OCI-M1 (cell line): ENCODE measurements at regions not wholly inside any gene's neighbourhood (a gene's known extent, or its start where the extent isn't known, plus 50 kb on each side); places are given as distances from the start of the nearest gene placed in this dataset.

Experiments
- DNase-seq: peaks from one replicate; lab custom pipeline; 2025; lab: John Stamatoyannopoulos, UW

- DNase-seq, result no peak
These were observed 206.7 kb downstream of the AACS start for GRCh38 chr12:125271892-125272291.

- DNase-seq, result no peak
These were observed 207.2 kb downstream of the AACS start for GRCh38 chr12:125272383-125272933.

GRCh38 chr12:125276567-125276966 is 211.3 kb downstream of the AACS start:
- DNase-seq, result no peak

GRCh38 chr12:125280482-125281377 is 215.5 kb downstream of the AACS start:
- no peak for DNase-seq

GRCh38 chr12:125282921-125283320 is 217.7 kb downstream of the AACS start:
- no peak for DNase-seq

GRCh38 chr12:125283521-125283920 is 218.3 kb downstream of the AACS start:
- DNase-seq, result no peak

GRCh38 chr12:125284087-125284486 is 218.9 kb downstream of the AACS start:
- DNase-seq, result no peak

- no peak for DNase-seq
These were observed 219.9 kb downstream of the AACS start for GRCh38 chr12:125284945-125285685.

- no peak for DNase-seq
These were observed 220.9 kb downstream of the AACS start for GRCh38 chr12:125286005-125286727.

- DNase-seq, result no peak
These were observed 222.1 kb downstream of the AACS start for GRCh38 chr12:125287155-125287847.

- no peak for DNase-seq
These were observed 224.0 kb downstream of the AACS start for GRCh38 chr12:125288931-125289928.

GRCh38 chr12:125289970-125290369 is 224.7 kb downstream of the AACS start:
- DNase-seq, result no peak

- DNase-seq, result no peak
These were observed 227.5 kb downstream of the AACS start for GRCh38 chr12:125292700-125293099.

- no peak for DNase-seq
These were observed 230.3 kb downstream of the AACS start for GRCh38 chr12:125295550-125295949.

GRCh38 chr12:125296701-125297100 is 231.5 kb downstream of the AACS start:
- DNase-seq, result no peak

GRCh38 chr12:125299840-125300239 is 234.6 kb downstream of the AACS start:
- DNase-seq, result no peak

- DNase-seq, result no peak
These were observed 235.0 kb downstream of the AACS start for GRCh38 chr12:125300249-125300648.

GRCh38 chr12:125303337-125303736 is 238.1 kb downstream of the AACS start:
- no peak for DNase-seq

- no peak for DNase-seq
These were observed 238.8 kb downstream of the AACS start for GRCh38 chr12:125304029-125304428.

GRCh38 chr12:125305231-125305630 is 240.0 kb downstream of the AACS start:
- DNase-seq, result no peak
